H9 (cell line): ENCODE measurements at regions not wholly inside any gene's neighbourhood (a gene's known extent, or its start where the extent isn't known, plus 50 kb on each side); places are given as distances from the start of the nearest gene placed in this dataset.

Source experiments
- DNase-seq: peaks from one replicate; pipeline ENCODE4 v3.0.0-alpha.2; 2017
- H2AFZ ChIP-seq: one replicate; pipeline ENCODE4 v1.6.1; 2013; ENCODE audit warnings: mild to moderate bottlenecking, low read length, control low read depth, moderate library complexity
- H2AK5ac ChIP-seq: 2 replicates; pipeline ENCODE4 v1.6.1; 2013; ENCODE audit warnings: low read length, control low read depth, mixed read lengths; ENCODE audit not compliant: insufficient read length
- H2BK120ac ChIP-seq: one replicate; pipeline ENCODE4 v1.6.1; 2013; ENCODE audit warnings: low read depth, mild to moderate bottlenecking, low read length, control low read depth, inconsistent platforms; ENCODE audit not compliant: poor library complexity, severe bottlenecking
- H2BK12ac ChIP-seq: 2 replicates; pipeline ENCODE4 v1.6.1; 2013; ENCODE audit warnings: low read length, control low read depth, mixed read lengths, low read depth; ENCODE audit not compliant: insufficient read length
- H2BK15ac ChIP-seq: 2 replicates; pipeline ENCODE4 v1.6.1; 2013; ENCODE audit warnings: low read depth, low read length, control low read depth
- H2BK20ac ChIP-seq: one replicate; pipeline ENCODE4 v1.6.1; 2013; ENCODE audit warnings: low read depth, mild to moderate bottlenecking, low read length, control low read depth, inconsistent platforms; ENCODE audit not compliant: poor library complexity, severe bottlenecking
- H2BK5ac ChIP-seq: 2 replicates; pipeline ENCODE4 v1.6.1; 2013; ENCODE audit warnings: low read length, control low read depth, mixed read lengths; ENCODE audit not compliant: insufficient read length
- H3K14ac ChIP-seq: 2 replicates; pipeline ENCODE4 v1.6.1; 2013; ENCODE audit warnings: low read length, control low read depth; ENCODE audit not compliant: insufficient read depth
- H3K18ac ChIP-seq: 2 replicates; pipeline ENCODE4 v1.6.1; 2013; ENCODE audit warnings: low read depth, mild to moderate bottlenecking, mixed read lengths, low read length, control low read depth; ENCODE audit not compliant: insufficient read length
- H3K23ac ChIP-seq: 2 replicates; pipeline ENCODE4 v1.6.1; 2013; ENCODE audit warnings: low read length, control low read depth, mixed read lengths, low read depth; ENCODE audit not compliant: insufficient read length
- H3K23me2 ChIP-seq: 2 replicates; pipeline ENCODE4 v1.6.1; 2013; ENCODE audit warnings: low read depth, mild to moderate bottlenecking, mixed read lengths, low read length, control low read depth; ENCODE audit not compliant: insufficient read length, poor library complexity, severe bottlenecking
- H3K27ac ChIP-seq: 2 replicates; pipeline ENCODE4 v1.5.1; 2013; ENCODE audit warnings: low read length, control low read depth, mixed read lengths, low read depth; ENCODE audit not compliant: insufficient read length
- H3K27me3 ChIP-seq: 2 replicates; pipeline ENCODE4 v1.6.1; 2013; ENCODE audit warnings: low read length, control low read depth, inconsistent platforms; ENCODE audit not compliant: insufficient read depth
- H3K4ac ChIP-seq: 2 replicates; pipeline ENCODE4 v1.6.1; 2013; ENCODE audit warnings: low read depth, mild to moderate bottlenecking, control low read depth, inconsistent platforms, low read length, moderate library complexity
- H3K4me1 ChIP-seq: 2 replicates; pipeline ENCODE4 v1.6.1; 2013; ENCODE audit warnings: low read length, control low read depth, inconsistent platforms; ENCODE audit not compliant: insufficient read depth
- H3K4me2 ChIP-seq: 2 replicates; pipeline ENCODE4 v1.6.1; 2013; ENCODE audit warnings: low read length, control low read depth, mixed read lengths; ENCODE audit not compliant: insufficient read length, insufficient read depth
- H3K56ac ChIP-seq: 2 replicates; pipeline ENCODE4 v1.6.1; 2013; ENCODE audit warnings: low read depth, mild to moderate bottlenecking, mixed read lengths, low read length, control low read depth; ENCODE audit not compliant: insufficient read length
- H3K79me1 ChIP-seq: 2 replicates; pipeline ENCODE4 v1.6.1; 2013; ENCODE audit warnings: low read depth, mild to moderate bottlenecking, moderate library complexity, low read length, control low read depth, inconsistent platforms; ENCODE audit not compliant: insufficient read depth, poor library complexity, severe bottlenecking
- H3K79me2 ChIP-seq: 2 replicates; pipeline ENCODE4 v1.6.1; 2013; ENCODE audit warnings: low read length, control low read depth, inconsistent platforms; ENCODE audit not compliant: insufficient read depth
- H3K9ac ChIP-seq: 2 replicates; pipeline ENCODE4 v1.6.1; 2013; ENCODE audit warnings: low read length, control low read depth, mixed read lengths; ENCODE audit not compliant: insufficient read length; ENCODE audit errors: extremely low read depth
- H3K9me3 ChIP-seq: one replicate; pipeline ENCODE4 v1.6.1; 2013; ENCODE audit warnings: low read depth, low read length, inconsistent platforms; ENCODE audit not compliant: control insufficient read depth
- H3T11ph ChIP-seq: one replicate; pipeline ENCODE4 v1.6.1; 2013; ENCODE audit warnings: mild to moderate bottlenecking, low read length, control low read depth, inconsistent platforms
- H4K20me1 ChIP-seq: one replicate; pipeline ENCODE4 v1.6.1; 2013; ENCODE audit not compliant: control insufficient read depth, insufficient read length, insufficient read depth
- H4K5ac ChIP-seq: 2 replicates; pipeline ENCODE4 v1.6.1; 2013; ENCODE audit warnings: low read depth, mild to moderate bottlenecking, mixed read lengths, low read length, control low read depth; ENCODE audit not compliant: insufficient read length
- H4K8ac ChIP-seq: replicated peaks from 2 replicates; pipeline ENCODE4 v1.6.1; 2013; ENCODE audit warnings: low read length, control low read depth, mixed read lengths, low read depth; ENCODE audit not compliant: insufficient read length
- H4K91ac ChIP-seq: 2 replicates; pipeline ENCODE4 v1.6.1; 2013; ENCODE audit warnings: low read depth, mild to moderate bottlenecking, moderate library complexity, mixed read lengths, low read length, control low read depth; ENCODE audit not compliant: insufficient read length
- H3K27ac Mint-ChIP-seq, 3 experiments: 2 replicates in 2 of 3; 3 replicates in 1 of 3; pipeline ENCODE4 v1.8.0; 2020 to 2021; ENCODE audit warnings: mixed read lengths in 3 of 3, mild to moderate bottlenecking in 1 of 3, moderate library complexity in 1 of 3
- H3K27me3 Mint-ChIP-seq: 2 replicates; pipeline ENCODE4 v1.8.0; 2021; ENCODE audit warnings: low read depth, mild to moderate bottlenecking, moderate library complexity, mixed read lengths
- H3K36me3 Mint-ChIP-seq, 3 experiments: 2 replicates in 2 of 3; 3 replicates in 1 of 3; pipeline ENCODE4 v1.8.0; 2020 to 2021; ENCODE audit warnings: low read depth in 3 of 3, mixed read lengths in 3 of 3; ENCODE audit not compliant: insufficient read depth in 1 of 3
- H3K4me1 Mint-ChIP-seq, 2 experiments: 2 replicates each; pipeline ENCODE4 v1.8.0; 2020; ENCODE audit warnings: mixed read lengths in 2 of 2
- H3K4me3 Mint-ChIP-seq, 2 experiments: 2 replicates in 1 of 2; 3 replicates in 1 of 2; pipeline ENCODE4 v1.8.0; 2020 to 2021; ENCODE audit warnings: mild to moderate bottlenecking in 2 of 2, mixed read lengths in 2 of 2, moderate library complexity in 1 of 2
- H3K9me3 Mint-ChIP-seq, 2 experiments: 2 replicates in 1 of 2; 3 replicates in 1 of 2; pipeline ENCODE4 v1.8.0; 2020; ENCODE audit warnings: mild to moderate bottlenecking in 2 of 2, mixed read lengths in 2 of 2, moderate library complexity in 1 of 2
- WGBS: extraction: QIAGEN DNeasy Blood & Tissue Kit; methylation state at CpG from one replicate; pipeline ENCODE4 v1.1.7; 2013; ENCODE audit warnings: missing lambda C conversion rate, low lambda C conversion rate, mixed read lengths; ENCODE audit not compliant: insufficient read length; ENCODE audit errors: extremely low coverage; 5-methylcytosine and 5-hydroxymethylcytosine counted together
- TF ChIP-seq, protein P1 (sequence below): fragments of 200-600 bp; sonication (generic); conservative IDR thresholded peaks from 3 replicates; pipeline ENCODE4 v1.8.0; 2021; ENCODE audit warnings: antibody characterized with exemption, mild to moderate bottlenecking

DNA sequence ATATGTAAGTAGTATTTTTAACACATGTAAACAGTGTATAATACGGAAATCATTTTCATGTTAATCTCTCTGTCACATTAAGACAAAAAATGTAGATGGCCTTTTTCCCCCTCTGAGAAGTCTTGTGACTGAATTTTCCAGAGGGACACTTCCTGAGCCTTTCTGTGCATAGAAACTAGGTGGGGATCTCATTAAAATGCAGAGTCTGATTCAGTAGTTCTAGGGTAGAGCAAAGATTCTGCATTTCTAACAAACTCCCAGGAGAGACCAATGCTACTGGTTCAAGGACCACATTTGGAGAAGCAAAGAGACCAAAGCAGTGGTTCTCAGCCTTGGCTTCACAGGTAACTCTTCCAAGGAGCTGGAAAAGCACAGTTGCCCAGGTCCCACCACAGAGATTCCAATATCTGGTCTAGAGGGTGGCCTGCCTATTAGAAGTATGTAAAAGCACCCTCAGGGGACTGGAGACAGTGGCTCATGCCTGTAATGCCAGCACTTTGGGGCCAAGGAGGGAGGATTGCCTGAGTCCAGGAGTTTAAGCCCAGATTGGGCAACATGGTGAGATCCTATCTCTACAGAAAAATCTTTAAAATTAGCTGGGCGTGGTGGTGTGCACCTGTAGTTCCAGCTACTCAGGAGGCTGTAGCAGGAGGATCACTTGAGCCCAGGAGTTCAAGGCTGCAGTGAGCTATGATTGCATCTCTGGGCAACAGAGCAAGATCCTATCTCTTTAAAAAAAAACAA is 378.5 kb downstream of the KIF16B start:
- Histone ChIP-seq H3K79me1 (no peaks in the 10 kb centered on the region), H4K8ac (no peak overlapping the region), H3K27ac (no peak overlapping the region), H2BK120ac (no peak overlapping the region), H2AK5ac (no peak overlapping the region), H4K91ac (no peak overlapping the region), H2BK20ac (no peak overlapping the region), H4K20me1 (no peaks in the 10 kb centered on the region), H3K18ac (no peak overlapping the region), H3K9ac (no peak overlapping the region), H4K5ac (no peak overlapping the region), H3K23me2 (no peaks in the 10 kb centered on the region), H3K14ac (no peak overlapping the region), H2AFZ (no peak overlapping the region), H2BK5ac (no peak overlapping the region), H2BK12ac (no peak overlapping the region), H3K4me2 (no peak overlapping the region), H3K9me3 (no peaks in the 10 kb centered on the region), H3K27me3 (no peaks in the 10 kb centered on the region), H3K79me2 (no peaks in the 10 kb centered on the region), H3K4ac (no peak overlapping the region), H3K4me1 (no peaks in the 10 kb centered on the region), H3K56ac (no peak overlapping the region), H3K23ac (no peak overlapping the region), H3T11ph (no peak overlapping the region), H2BK15ac (no peak overlapping the region)
- Mint-ChIP-seq H3K36me3 (no peaks in the 10 kb centered on the region), H3K27me3 (no peaks in the 10 kb centered on the region), H3K9me3 (peaks cover 0 to 3% of the 10 kb centered on the region in 2 experiments; a peak in 2 of 5 replicates), H3K27ac (no peak overlapping the region), H3K4me3 (no peak overlapping the region), H3K4me1 (peaks cover 13 to 15% of the 10 kb centered on the region in 2 experiments)
- TF ChIP-seq, protein P1, sequence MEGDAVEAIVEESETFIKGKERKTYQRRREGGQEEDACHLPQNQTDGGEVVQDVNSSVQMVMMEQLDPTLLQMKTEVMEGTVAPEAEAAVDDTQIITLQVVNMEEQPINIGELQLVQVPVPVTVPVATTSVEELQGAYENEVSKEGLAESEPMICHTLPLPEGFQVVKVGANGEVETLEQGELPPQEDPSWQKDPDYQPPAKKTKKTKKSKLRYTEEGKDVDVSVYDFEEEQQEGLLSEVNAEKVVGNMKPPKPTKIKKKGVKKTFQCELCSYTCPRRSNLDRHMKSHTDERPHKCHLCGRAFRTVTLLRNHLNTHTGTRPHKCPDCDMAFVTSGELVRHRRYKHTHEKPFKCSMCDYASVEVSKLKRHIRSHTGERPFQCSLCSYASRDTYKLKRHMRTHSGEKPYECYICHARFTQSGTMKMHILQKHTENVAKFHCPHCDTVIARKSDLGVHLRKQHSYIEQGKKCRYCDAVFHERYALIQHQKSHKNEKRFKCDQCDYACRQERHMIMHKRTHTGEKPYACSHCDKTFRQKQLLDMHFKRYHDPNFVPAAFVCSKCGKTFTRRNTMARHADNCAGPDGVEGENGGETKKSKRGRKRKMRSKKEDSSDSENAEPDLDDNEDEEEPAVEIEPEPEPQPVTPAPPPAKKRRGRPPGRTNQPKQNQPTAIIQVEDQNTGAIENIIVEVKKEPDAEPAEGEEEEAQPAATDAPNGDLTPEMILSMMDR: no peak
- WGBS: no CpG with 5 or more reads among the region's 2 CpGs
- no peak for DNase-seq
